Activated T-helper 1 cell treated with Interleukin-2 at 50 U/mL for 16 hours (primary cell): ENCODE measurements at regions not wholly inside any gene's neighbourhood (a gene's known extent, or its start where the extent isn't known, plus 50 kb on each side); places are given as distances from the start of the nearest gene placed in this dataset.
"Not testable (repeated sequence)": the region's sequence is repeated elsewhere in the genome, so short reads cannot be mapped to it uniquely, and the experiment has no call there.

Experiments used
- DNase-seq: peaks from one replicate; pipeline ENCODE4 v3.0.0-alpha.2; 2020; ENCODE audit warnings: low read depth

- not testable (repeated sequence) for DNase-seq
These were observed 67.9 kb downstream of the MSX2 start for GRCh38 chr5:174792265-174792664.

- no peak for DNase-seq
These were observed 66.5 kb downstream of the MSX2 start for GRCh38 chr5:174790906-174791305.

GRCh38 chr5:174789596-174789995 lies 65.2 kb downstream of the MSX2 start:
- no peak for DNase-seq

GRCh38 chr5:174785120-174785680 lies 60.8 kb downstream of the MSX2 start:
- DNase-seq: no peak
